WTC11 (cell line): ENCODE measurements at regions not wholly inside any gene's neighbourhood (a gene's known extent, or its start where the extent isn't known, plus 50 kb on each side); places are given as distances from the start of the nearest gene placed in this dataset.

Experiments
- ZNF121 ChIP-seq: sonication (generic); formaldehyde crosslinking; IDR thresholded peaks from 2 replicates; pipeline ENCODE4 v1.8.0; 2023; ENCODE audit warnings: missing genetic modification reagents
- TF ChIP-seq, protein P1 (sequence below): fragments of 200-600 bp; IDR thresholded peaks from 2 replicates; pipeline ENCODE4 v1.8.0; 2022; ENCODE audit warnings: antibody characterized with exemption
- TF ChIP-seq, protein P2 (sequence below): sonication (generic); formaldehyde crosslinking; IDR thresholded peaks from 2 replicates; pipeline ENCODE4 v1.8.1; 2023; ENCODE audit warnings: mild to moderate bottlenecking, moderate library complexity, missing genetic modification reagents

DNA sequence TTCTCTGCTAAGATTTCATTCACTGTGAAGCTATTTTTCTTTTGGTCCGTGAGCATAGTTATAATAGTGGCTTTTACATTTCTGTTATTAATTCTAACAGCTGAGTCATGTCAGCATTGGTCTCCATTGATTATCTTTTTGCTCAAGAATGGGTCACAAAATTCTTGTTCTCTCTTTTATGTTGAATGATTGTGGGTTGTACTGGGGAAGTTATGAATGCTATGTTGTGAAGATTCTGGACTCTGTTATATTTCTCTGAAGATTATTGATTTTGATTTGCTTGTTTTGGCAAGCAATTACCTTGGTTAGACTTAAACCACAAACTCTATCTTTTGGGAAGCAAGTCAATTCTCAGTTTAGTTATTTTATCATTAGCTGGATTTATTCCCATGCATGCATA lies 98.8 kb downstream of the IRX5 start:
- TF ChIP-seq, protein P1, sequence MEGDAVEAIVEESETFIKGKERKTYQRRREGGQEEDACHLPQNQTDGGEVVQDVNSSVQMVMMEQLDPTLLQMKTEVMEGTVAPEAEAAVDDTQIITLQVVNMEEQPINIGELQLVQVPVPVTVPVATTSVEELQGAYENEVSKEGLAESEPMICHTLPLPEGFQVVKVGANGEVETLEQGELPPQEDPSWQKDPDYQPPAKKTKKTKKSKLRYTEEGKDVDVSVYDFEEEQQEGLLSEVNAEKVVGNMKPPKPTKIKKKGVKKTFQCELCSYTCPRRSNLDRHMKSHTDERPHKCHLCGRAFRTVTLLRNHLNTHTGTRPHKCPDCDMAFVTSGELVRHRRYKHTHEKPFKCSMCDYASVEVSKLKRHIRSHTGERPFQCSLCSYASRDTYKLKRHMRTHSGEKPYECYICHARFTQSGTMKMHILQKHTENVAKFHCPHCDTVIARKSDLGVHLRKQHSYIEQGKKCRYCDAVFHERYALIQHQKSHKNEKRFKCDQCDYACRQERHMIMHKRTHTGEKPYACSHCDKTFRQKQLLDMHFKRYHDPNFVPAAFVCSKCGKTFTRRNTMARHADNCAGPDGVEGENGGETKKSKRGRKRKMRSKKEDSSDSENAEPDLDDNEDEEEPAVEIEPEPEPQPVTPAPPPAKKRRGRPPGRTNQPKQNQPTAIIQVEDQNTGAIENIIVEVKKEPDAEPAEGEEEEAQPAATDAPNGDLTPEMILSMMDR: no peak
- no peak for TF ChIP-seq ZNF121 (CRISPR knock-in tag)
- TF ChIP-seq, protein P2, sequence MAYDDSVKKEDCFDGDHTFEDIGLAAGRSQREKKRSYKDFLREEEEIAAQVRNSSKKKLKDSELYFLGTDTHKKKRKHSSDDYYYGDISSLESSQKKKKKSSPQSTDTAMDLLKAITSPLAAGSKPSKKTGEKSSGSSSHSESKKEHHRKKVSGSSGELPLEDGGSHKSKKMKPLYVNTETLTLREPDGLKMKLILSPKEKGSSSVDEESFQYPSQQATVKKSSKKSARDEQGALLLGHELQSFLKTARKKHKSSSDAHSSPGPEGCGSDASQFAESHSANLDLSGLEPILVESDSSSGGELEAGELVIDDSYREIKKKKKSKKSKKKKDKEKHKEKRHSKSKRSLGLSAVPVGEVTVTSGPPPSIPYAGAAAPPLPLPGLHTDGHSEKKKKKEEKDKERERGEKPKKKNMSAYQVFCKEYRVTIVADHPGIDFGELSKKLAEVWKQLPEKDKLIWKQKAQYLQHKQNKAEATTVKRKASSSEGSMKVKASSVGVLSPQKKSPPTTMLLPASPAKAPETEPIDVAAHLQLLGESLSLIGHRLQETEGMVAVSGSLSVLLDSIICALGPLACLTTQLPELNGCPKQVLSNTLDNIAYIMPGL (CRISPR knock-in tag): no peak
